ENCODE measurements at regions not wholly inside any gene's neighbourhood (a gene's known extent, or its start where the extent isn't known, plus 50 kb on each side); places are given as distances from the start of the nearest gene placed in this dataset.

- no peak for TF ChIP-seq CTCF (conservative IDR thresholded peaks at IDR 0.05)
- TF ChIP-seq EZH2 (IDR thresholded peaks at IDR 0.05; ENCODE audit: low read depth) = no peak
- Histone ChIP-seq H3K4me3 (no peak overlapping the region), H3K27me3 (ENCODE audit: insufficient read depth, low read depth) (no peaks in the 10 kb centered on the region), H3K36me3 (ENCODE audit: low read depth) (no peaks in the 10 kb centered on the region), H3K27ac (no peak overlapping the region), H4K20me1 (ENCODE audit: insufficient read depth) (no peaks in the 10 kb centered on the region), H3K4me1 (replicated peaks; ENCODE audit: insufficient read depth) (no peaks in the 10 kb centered on the region; the same call in 1 of the 2 replicates), H2AFZ (no peak overlapping the region), H3F3A (ENCODE audit: insufficient read depth, low read depth) (no peaks in the 10 kb centered on the region), H3K4me2 (no peak overlapping the region), H3K9me2 (ENCODE audit: insufficient read depth) (no peaks in the 10 kb centered on the region), H3K9me3 (ENCODE audit: insufficient read depth, low read depth) (no peaks in the 10 kb centered on the region), H3K79me2 (ENCODE audit: low read depth) (no peaks in the 10 kb centered on the region)
- intact Hi-C loops (cut with micrococcal nuclease; ENCODE audit: unreplicated experiment) = no loop called here
- no TSS peak for BruUV-seq (replicated peaks)
- POLR2A ChIA-PET (ENCODE audit: unreplicated experiment) = no interaction called here
- CTCF ChIA-PET = no interaction called here
- peak in 1 of 2 experiments; percentile 42 for DNase-seq
Observed at GRCh38 chr13:37966266-37966665, 96.7 kb upstream of the TRPC4 start.

- ChIA-PET POLR2A (ENCODE audit: unreplicated experiment) (no interaction called here), CTCF (no interaction called here)
- no peak overlapping the region for H3K4me2 ChIP-seq
- no peaks in the 10 kb centered on the region for H4K20me1 ChIP-seq (ENCODE audit: insufficient read depth)
- BruUV-seq (replicated peaks) = no TSS peak
- no peak for TF ChIP-seq EZH2 (IDR thresholded peaks at IDR 0.05; ENCODE audit: low read depth)
- no peak; the same call in 1 of the 2 replicates for TF ChIP-seq CTCF (conservative IDR thresholded peaks at IDR 0.05)
- no peaks in the 10 kb centered on the region for H3K9me2 ChIP-seq (ENCODE audit: insufficient read depth)
- no peaks in the 10 kb centered on the region for H3F3A ChIP-seq (ENCODE audit: insufficient read depth, low read depth)
- H3K9me3 ChIP-seq (ENCODE audit: insufficient read depth, low read depth) = peaks cover 7% of the 10 kb centered on the region; the same call in 1 of the 2 replicates
- no peaks in the 10 kb centered on the region for H3K27me3 ChIP-seq (ENCODE audit: insufficient read depth, low read depth)
- intact Hi-C loops (cut with micrococcal nuclease; ENCODE audit: unreplicated experiment) = no loop called here
- H3K27ac ChIP-seq = no peak overlapping the region
- no peak overlapping the region for H3K4me3 ChIP-seq
- no peak overlapping the region for H2AFZ ChIP-seq
- no peaks in the 10 kb centered on the region for H3K36me3 ChIP-seq (ENCODE audit: low read depth)
- no peak for DNase-seq
- peaks cover 12% of the 10 kb centered on the region for H3K4me1 ChIP-seq (replicated peaks; ENCODE audit: insufficient read depth)
- H3K79me2 ChIP-seq (ENCODE audit: low read depth) = no peaks in the 10 kb centered on the region
Observed at GRCh38 chr13:37960427-37960826, 90.9 kb upstream of the TRPC4 start.

DNA sequence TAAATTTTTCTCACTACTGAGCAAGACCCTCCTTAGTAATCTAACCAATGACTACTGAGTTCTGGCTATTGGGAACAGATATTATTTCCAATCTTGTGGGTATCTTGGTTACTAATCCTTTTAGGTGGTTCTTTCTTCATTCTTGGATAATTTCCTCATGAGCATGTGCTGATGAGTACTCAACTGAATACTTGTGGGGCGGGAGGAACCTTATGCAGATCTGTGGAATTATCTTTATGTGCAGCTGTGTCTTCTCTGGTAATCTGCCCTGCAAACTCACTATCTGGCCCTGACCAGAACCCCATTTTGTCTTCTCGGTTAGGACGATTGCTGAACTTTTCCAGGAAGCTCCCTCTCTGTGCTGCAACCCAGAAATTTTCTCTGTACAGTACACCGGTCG, 89.7 kb upstream of the TRPC4 start:
- Histone ChIP-seq H2AFZ (no peak overlapping the region), H3K27ac (no peak overlapping the region), H3K36me3 (ENCODE audit: low read depth) (no peaks in the 10 kb centered on the region), H3K9me2 (ENCODE audit: insufficient read depth) (no peaks in the 10 kb centered on the region), H3K27me3 (ENCODE audit: insufficient read depth, low read depth) (no peaks in the 10 kb centered on the region), H4K20me1 (ENCODE audit: insufficient read depth) (no peaks in the 10 kb centered on the region), H3K79me2 (ENCODE audit: low read depth) (no peaks in the 10 kb centered on the region), H3K4me3 (no peak overlapping the region), H3K4me1 (replicated peaks; ENCODE audit: insufficient read depth) (peaks cover 23% of the 10 kb centered on the region), H3K9me3 (ENCODE audit: insufficient read depth, low read depth) (peaks cover 7% of the 10 kb centered on the region; the same call in 1 of the 2 replicates), H3K4me2 (no peak overlapping the region), H3F3A (ENCODE audit: insufficient read depth, low read depth) (peaks cover 3% of the 10 kb centered on the region; the same call in 1 of the 2 replicates)
- BruUV-seq (replicated peaks) = no TSS peak
- CTCF ChIA-PET = no interaction called here
- intact Hi-C loops (cut with micrococcal nuclease; ENCODE audit: unreplicated experiment) = no loop called here
- TF ChIP-seq EZH2 (IDR thresholded peaks at IDR 0.05; ENCODE audit: low read depth) (no peak), CTCF (conservative IDR thresholded peaks at IDR 0.05) (no peak)
- POLR2A ChIA-PET (ENCODE audit: unreplicated experiment) = no interaction called here
- DNase-seq = no peak
